GM23338 (cell line): ENCODE measurements at regions not wholly inside any gene's neighbourhood (a gene's known extent, or its start where the extent isn't known, plus 50 kb on each side); places are given as distances from the start of the nearest gene placed in this dataset.

Source experiments
- ATAC-seq: fragments of 200-7000 bp; cut with Tn5 transposase; 3 replicates; pipeline ENCODE4 v1.9.1; 2020
- DNase-seq: peaks from one replicate; pipeline ENCODE4 v3.0.0-alpha.2; 2015; ENCODE audit warnings: low spot score
- H2AFZ ChIP-seq: fragments of 200-600 bp; sonication (generic); 2 replicates; pipeline ENCODE4 v1.8.0; 2016; ENCODE audit warnings: antibody characterized with exemption, mild to moderate bottlenecking, moderate library complexity
- H3F3A ChIP-seq: fragments of 200-600 bp; sonication (generic); replicated peaks from 2 replicates; pipeline ENCODE4 v1.8.0; 2017; ENCODE audit warnings: antibody characterized with exemption, mixed run types, low read depth
- H3K27ac ChIP-seq: fragments of 200-600 bp; sonication (generic); 2 replicates; pipeline ENCODE4 v1.6.1; 2016; ENCODE audit warnings: low read depth
- H3K27me3 ChIP-seq: fragments of 200-600 bp; sonication (generic); 2 replicates; pipeline ENCODE4 v1.8.0; 2016; ENCODE audit warnings: mild to moderate bottlenecking, mixed run types, moderate library complexity; ENCODE audit not compliant: insufficient read depth
- H3K36me3 ChIP-seq: fragments of 200-600 bp; sonication (generic); 2 replicates; pipeline ENCODE4 v1.8.0; 2016; ENCODE audit warnings: mild to moderate bottlenecking; ENCODE audit not compliant: insufficient read depth
- H3K4me1 ChIP-seq: fragments of 200-600 bp; sonication (generic); 2 replicates; pipeline ENCODE4 v1.8.0; 2016; ENCODE audit warnings: mild to moderate bottlenecking, moderate library complexity; ENCODE audit not compliant: insufficient read depth
- H3K4me2 ChIP-seq: fragments of 200-600 bp; sonication (generic); 2 replicates; pipeline ENCODE4 v1.7.1; 2017; ENCODE audit warnings: mixed run types
- H3K4me3 ChIP-seq: fragments of 200-600 bp; sonication (generic); 2 replicates; pipeline ENCODE4 v1.6.1; 2016; ENCODE audit warnings: mixed run types
- H3K79me2 ChIP-seq: fragments of 200-600 bp; sonication (generic); replicated peaks from 2 replicates; pipeline ENCODE4 v1.8.0; 2017; ENCODE audit warnings: mild to moderate bottlenecking; ENCODE audit not compliant: insufficient read depth
- H3K9me2 ChIP-seq: fragments of 200-600 bp; sonication (generic); 2 replicates; pipeline ENCODE4 v1.8.0; 2017; ENCODE audit not compliant: insufficient read depth
- H4K20me1 ChIP-seq: fragments of 200-600 bp; sonication (generic); replicated peaks from 2 replicates; pipeline ENCODE4 v1.8.0; 2017; ENCODE audit warnings: mild to moderate bottlenecking; ENCODE audit not compliant: insufficient read depth
- H3K27ac Mint-ChIP-seq: 2 replicates; pipeline ENCODE4 v1.8.0; 2020; ENCODE audit warnings: inconsistent platforms, mild to moderate bottlenecking, moderate library complexity, mixed read lengths
- H3K27me3 Mint-ChIP-seq: 3 replicates; pipeline ENCODE4 v1.8.0; 2022; ENCODE audit warnings: low read depth, mild to moderate bottlenecking, moderate library complexity, mixed read lengths, inconsistent platforms; ENCODE audit not compliant: insufficient read depth, poor library complexity
- H3K36me3 Mint-ChIP-seq: 3 replicates; pipeline ENCODE4 v1.8.0; 2021; ENCODE audit warnings: low read depth, mild to moderate bottlenecking, inconsistent platforms, moderate library complexity, mixed read lengths
- H3K4me1 Mint-ChIP-seq: 3 replicates; pipeline ENCODE4 v1.8.0; 2020; ENCODE audit warnings: mild to moderate bottlenecking, inconsistent platforms, mixed read lengths
- H3K4me3 Mint-ChIP-seq: 3 replicates; pipeline ENCODE4 v1.8.0; 2021; ENCODE audit warnings: moderate library complexity, mild to moderate bottlenecking, inconsistent platforms, mixed read lengths
- H3K9me3 Mint-ChIP-seq: 3 replicates; pipeline ENCODE4 v1.8.0; 2020; ENCODE audit warnings: moderate library complexity, mild to moderate bottlenecking, inconsistent platforms, mixed read lengths
- CREB1 ChIP-seq: fragments of 250-450 bp; sonication (Bioruptor Pico); IDR thresholded peaks from 2 replicates; pipeline ENCODE4 v1.5.0; 2020; ENCODE audit warnings: low read depth, mild to moderate bottlenecking, moderate library complexity
- ETS1 ChIP-seq: IDR thresholded peaks from 2 replicates; pipeline ENCODE4 v1.6.1; 2016; ENCODE audit warnings: antibody characterized with exemption
- EZH2 ChIP-seq: fragments of 200-600 bp; sonication (generic); IDR thresholded peaks from one replicate; pipeline ENCODE4 v1.8.0; 2017; ENCODE audit warnings: antibody characterized with exemption, mild to moderate bottlenecking, low read depth; ENCODE audit not compliant: unreplicated experiment
- EZH2phosphoT487 ChIP-seq: fragments of 200-600 bp; sonication (generic); IDR thresholded peaks from one replicate; pipeline ENCODE4 v1.8.1; 2018; ENCODE audit warnings: antibody characterized with exemption; ENCODE audit not compliant: unreplicated experiment
- JUNB ChIP-seq: IDR thresholded peaks from one replicate; pipeline ENCODE4 v1.6.1; 2016; ENCODE audit warnings: antibody characterized with exemption; ENCODE audit not compliant: unreplicated experiment
- NANOG ChIP-seq: IDR thresholded peaks from 2 replicates; pipeline ENCODE4 v1.6.1; 2016; ENCODE audit warnings: antibody characterized with exemption, borderline replicate concordance
- POLR2AphosphoS5 ChIP-seq: IDR thresholded peaks from 2 replicates; pipeline ENCODE4 v1.6.1; 2016; ENCODE audit warnings: antibody characterized with exemption, low read depth
- STAT1 ChIP-seq: IDR thresholded peaks from one replicate; pipeline ENCODE4 v1.6.1; 2016; ENCODE audit warnings: antibody characterized with exemption; ENCODE audit not compliant: unreplicated experiment
- ZNF114 ChIP-seq: fragments of 250-450 bp; sonication (Bioruptor Pico); IDR thresholded peaks from 2 replicates; pipeline ENCODE4 v1.5.0; 2020; ENCODE audit warnings: mild to moderate bottlenecking, moderate library complexity
- ZNF331 ChIP-seq: fragments of 250-450 bp; sonication (Bioruptor Pico); IDR thresholded peaks from 2 replicates; pipeline ENCODE4 v1.5.0; 2020; ENCODE audit warnings: low read depth, mild to moderate bottlenecking, moderate library complexity
- ZNF462 ChIP-seq: fragments of 250-450 bp; sonication (Bioruptor Pico); IDR thresholded peaks from 2 replicates; pipeline ENCODE4 v1.5.0; 2020; ENCODE audit warnings: mild to moderate bottlenecking, moderate library complexity
- TF ChIP-seq, protein P1 (sequence below): IDR thresholded peaks from one replicate; pipeline ENCODE4 v1.6.1; 2018; ENCODE audit warnings: antibody characterized with exemption; ENCODE audit not compliant: unreplicated experiment
- TF ChIP-seq, protein P2 (sequence below), 2 experiments: fragments of 200-600 bp in 1 of 2; sonication (generic) in 1 of 2; conservative IDR thresholded peaks; 2 replicates each; pipeline versions ENCODE4 v1.5.1 to v1.6.1; 2016 to 2017; ENCODE audit warnings: antibody characterized with exemption in 2 of 2, low read depth in 2 of 2, mild to moderate bottlenecking in 2 of 2, moderate library complexity in 1 of 2

DNA sequence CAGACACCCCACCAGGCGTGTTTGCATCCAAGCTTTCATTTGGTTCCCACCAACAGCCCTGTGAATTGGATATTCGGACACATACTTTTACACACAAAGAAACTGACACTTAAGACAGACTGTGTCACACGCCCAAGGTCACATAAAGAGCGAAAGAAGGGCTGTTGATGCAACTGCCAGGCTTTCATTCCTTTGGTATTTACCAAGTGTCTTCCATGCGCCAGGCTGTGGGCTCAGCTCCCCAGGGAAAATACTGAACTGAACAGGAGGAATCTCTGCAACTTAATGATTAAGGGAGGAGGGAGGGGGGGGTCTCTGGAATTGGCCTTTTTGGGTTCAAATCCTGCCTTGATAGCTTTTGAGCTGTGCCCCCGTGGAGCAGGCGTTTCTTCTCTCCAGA is 122.8 kb downstream of the ACTL8 start:
- Histone ChIP-seq H3F3A (no peaks in the 10 kb centered on the region), H3K36me3 (no peaks in the 10 kb centered on the region), H3K4me1 (peaks cover 9% of the 10 kb centered on the region), H3K4me2 (no peak overlapping the region), H4K20me1 (no peaks in the 10 kb centered on the region; the same call in 1 of the 2 replicates), H3K27me3 (no peaks in the 10 kb centered on the region), H3K4me3 (no peak overlapping the region), H2AFZ (no peak overlapping the region), H3K9me2 (no peaks in the 10 kb centered on the region), H3K79me2 (no peaks in the 10 kb centered on the region), H3K27ac (no peak overlapping the region)
- ATAC-seq (no peak), DNase-seq (no peak)
- Mint-ChIP-seq H3K9me3 (no peaks in the 10 kb centered on the region; the same call in 2 of the 3 replicates), H3K4me3 (no peak overlapping the region), H3K27ac (no peak overlapping the region), H3K4me1 (peaks cover 8% of the 10 kb centered on the region), H3K27me3 (peaks cover 6% of the 10 kb centered on the region), H3K36me3 (no peaks in the 10 kb centered on the region; the same call in 2 of the 3 replicates)
- TF ChIP-seq POLR2AphosphoS5 (no peak), ZNF331 (CRISPR knock-in tag) (no peak), JUNB (no peak), STAT1 (no peak), ZNF462 (no peak), NANOG (no peak), EZH2phosphoT487 (no peak), CREB1 (CRISPR knock-in tag) (no peak), ZNF114 (CRISPR knock-in tag) (no peak), ETS1 (no peak), EZH2 (no peak)
- TF ChIP-seq, protein P1, sequence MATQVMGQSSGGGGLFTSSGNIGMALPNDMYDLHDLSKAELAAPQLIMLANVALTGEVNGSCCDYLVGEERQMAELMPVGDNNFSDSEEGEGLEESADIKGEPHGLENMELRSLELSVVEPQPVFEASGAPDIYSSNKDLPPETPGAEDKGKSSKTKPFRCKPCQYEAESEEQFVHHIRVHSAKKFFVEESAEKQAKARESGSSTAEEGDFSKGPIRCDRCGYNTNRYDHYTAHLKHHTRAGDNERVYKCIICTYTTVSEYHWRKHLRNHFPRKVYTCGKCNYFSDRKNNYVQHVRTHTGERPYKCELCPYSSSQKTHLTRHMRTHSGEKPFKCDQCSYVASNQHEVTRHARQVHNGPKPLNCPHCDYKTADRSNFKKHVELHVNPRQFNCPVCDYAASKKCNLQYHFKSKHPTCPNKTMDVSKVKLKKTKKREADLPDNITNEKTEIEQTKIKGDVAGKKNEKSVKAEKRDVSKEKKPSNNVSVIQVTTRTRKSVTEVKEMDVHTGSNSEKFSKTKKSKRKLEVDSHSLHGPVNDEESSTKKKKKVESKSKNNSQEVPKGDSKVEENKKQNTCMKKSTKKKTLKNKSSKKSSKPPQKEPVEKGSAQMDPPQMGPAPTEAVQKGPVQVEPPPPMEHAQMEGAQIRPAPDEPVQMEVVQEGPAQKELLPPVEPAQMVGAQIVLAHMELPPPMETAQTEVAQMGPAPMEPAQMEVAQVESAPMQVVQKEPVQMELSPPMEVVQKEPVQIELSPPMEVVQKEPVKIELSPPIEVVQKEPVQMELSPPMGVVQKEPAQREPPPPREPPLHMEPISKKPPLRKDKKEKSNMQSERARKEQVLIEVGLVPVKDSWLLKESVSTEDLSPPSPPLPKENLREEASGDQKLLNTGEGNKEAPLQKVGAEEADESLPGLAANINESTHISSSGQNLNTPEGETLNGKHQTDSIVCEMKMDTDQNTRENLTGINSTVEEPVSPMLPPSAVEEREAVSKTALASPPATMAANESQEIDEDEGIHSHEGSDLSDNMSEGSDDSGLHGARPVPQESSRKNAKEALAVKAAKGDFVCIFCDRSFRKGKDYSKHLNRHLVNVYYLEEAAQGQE, result no peak
- TF ChIP-seq, protein P2, sequence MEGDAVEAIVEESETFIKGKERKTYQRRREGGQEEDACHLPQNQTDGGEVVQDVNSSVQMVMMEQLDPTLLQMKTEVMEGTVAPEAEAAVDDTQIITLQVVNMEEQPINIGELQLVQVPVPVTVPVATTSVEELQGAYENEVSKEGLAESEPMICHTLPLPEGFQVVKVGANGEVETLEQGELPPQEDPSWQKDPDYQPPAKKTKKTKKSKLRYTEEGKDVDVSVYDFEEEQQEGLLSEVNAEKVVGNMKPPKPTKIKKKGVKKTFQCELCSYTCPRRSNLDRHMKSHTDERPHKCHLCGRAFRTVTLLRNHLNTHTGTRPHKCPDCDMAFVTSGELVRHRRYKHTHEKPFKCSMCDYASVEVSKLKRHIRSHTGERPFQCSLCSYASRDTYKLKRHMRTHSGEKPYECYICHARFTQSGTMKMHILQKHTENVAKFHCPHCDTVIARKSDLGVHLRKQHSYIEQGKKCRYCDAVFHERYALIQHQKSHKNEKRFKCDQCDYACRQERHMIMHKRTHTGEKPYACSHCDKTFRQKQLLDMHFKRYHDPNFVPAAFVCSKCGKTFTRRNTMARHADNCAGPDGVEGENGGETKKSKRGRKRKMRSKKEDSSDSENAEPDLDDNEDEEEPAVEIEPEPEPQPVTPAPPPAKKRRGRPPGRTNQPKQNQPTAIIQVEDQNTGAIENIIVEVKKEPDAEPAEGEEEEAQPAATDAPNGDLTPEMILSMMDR (conservative IDR thresholded peaks at IDR 0.05; ENCODE audit: low read depth in 2 of 2), result no peak
